ENCODE measurements at regions not wholly inside any gene's neighbourhood (a gene's known extent, or its start where the extent isn't known, plus 50 kb on each side); places are given as distances from the start of the nearest gene placed in this dataset.

GRCh38 chr5:114734238-114734637 is 372.4 kb downstream of the KCNN2 start:
- TF ChIP-seq CHD1 (IDR thresholded peaks at IDR 0.05; ENCODE audit: low read depth, low read length) = no peak
- TF ChIP-seq, protein P1, sequence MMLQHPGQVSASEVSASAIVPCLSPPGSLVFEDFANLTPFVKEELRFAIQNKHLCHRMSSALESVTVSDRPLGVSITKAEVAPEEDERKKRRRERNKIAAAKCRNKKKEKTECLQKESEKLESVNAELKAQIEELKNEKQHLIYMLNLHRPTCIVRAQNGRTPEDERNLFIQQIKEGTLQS (IDR thresholded peaks at IDR 0.05; ENCODE audit: insufficient read depth, low read depth, low read length) = no peak
- no peak for TF ChIP-seq CTCF (IDR thresholded peaks at IDR 0.05; ENCODE audit: control extremely low read depth in 1 of 3, insufficient read depth in 1 of 3, low read depth in 1 of 3, low read length in 3 of 3)
- no peak for TF ChIP-seq SP1 (IDR thresholded peaks at IDR 0.05; ENCODE audit: low read depth, low read length)
- no peak for TF ChIP-seq JUN (IDR thresholded peaks at IDR 0.05; ENCODE audit: low read depth, low read length)
- no peak for TF ChIP-seq EGR1 (IDR thresholded peaks at IDR 0.05; ENCODE audit: borderline replicate concordance, low read depth, low read length)
- no peak for TF ChIP-seq HDAC6 (IDR thresholded peaks at IDR 0.05; ENCODE audit: low read depth, low read length)
- TF ChIP-seq BCL11A (IDR thresholded peaks at IDR 0.05; ENCODE audit: low read depth in 2 of 2, low read length in 2 of 2) = no peak
- no peak for TF ChIP-seq BRCA1 (IDR thresholded peaks at IDR 0.05; ENCODE audit: low read depth, low read length)

Data from H1 (cell line).